HG03108 (cell line): ENCODE measurements at regions not wholly inside any gene's neighbourhood (a gene's known extent, or its start where the extent isn't known, plus 50 kb on each side); places are given as distances from the start of the nearest gene placed in this dataset.
"Not testable (repeated sequence)": the region's sequence is repeated elsewhere in the genome, so short reads cannot be mapped to it uniquely, and the experiment has no call there.

Source experiments
- ATAC-seq: cut with Tn5 transposase; IDR thresholded peaks from one replicate; pipeline ENCODE4 v1.9.1; 2021; ENCODE audit warnings: moderate library complexity; ENCODE audit not compliant: unreplicated experiment

- ATAC-seq: no peak
These were observed 556.2 kb upstream of the CBLB start for GRCh38 chr3:106425026-106425425.

- ATAC-seq: no peak
These were observed 557.1 kb upstream of the CBLB start for GRCh38 chr3:106425916-106426315.

- no peak for ATAC-seq
These were observed 559.8 kb upstream of the CBLB start for GRCh38 chr3:106428565-106428994.

GRCh38 chr3:106431721-106432120, 562.9 kb upstream of the CBLB start:
- ATAC-seq: no peak

GRCh38 chr3:106435899-106436453, 567.2 kb upstream of the CBLB start:
- ATAC-seq: no peak

- ATAC-seq: no peak
These were observed 570.1 kb upstream of the CBLB start for GRCh38 chr3:106438887-106439286.

GRCh38 chr3:106440672-106441071, 571.9 kb upstream of the CBLB start:
- ATAC-seq: peak; percentile 54

- ATAC-seq: no peak
These were observed 577.5 kb upstream of the CBLB start for GRCh38 chr3:106446271-106446670.

- ATAC-seq: no peak
These were observed 579.0 kb upstream of the CBLB start for GRCh38 chr3:106447723-106448301.

- not testable (repeated sequence) for ATAC-seq
These were observed 579.7 kb upstream of the CBLB start for GRCh38 chr3:106448372-106448966.

- no peak for ATAC-seq
These were observed 583.3 kb upstream of the CBLB start for GRCh38 chr3:106452096-106452495.

- no peak for ATAC-seq
These were observed 585.7 kb upstream of the CBLB start for GRCh38 chr3:106454497-106454896.

- ATAC-seq: peak; percentile 96
These were observed 588.7 kb upstream of the CBLB start for GRCh38 chr3:106457281-106458180.

GRCh38 chr3:106458952-106459351, 590.1 kb upstream of the CBLB start:
- ATAC-seq: no peak

- no peak for ATAC-seq
These were observed 598.1 kb upstream of the CBLB start for GRCh38 chr3:106466881-106467280.

GRCh38 chr3:106473576-106474475, 605.0 kb upstream of the CBLB start:
- ATAC-seq: no peak

GRCh38 chr3:106482451-106482850, 613.6 kb upstream of the CBLB start:
- no peak for ATAC-seq

GRCh38 chr3:106485217-106485616, 616.4 kb upstream of the CBLB start:
- no peak for ATAC-seq

- no peak for ATAC-seq
These were observed 617.0 kb upstream of the CBLB start for GRCh38 chr3:106485802-106486201.

GRCh38 chr3:106486945-106487639, 618.3 kb upstream of the CBLB start:
- ATAC-seq: not testable (repeated sequence)
